RWPE2 (cell line): ENCODE measurements at regions not wholly inside any gene's neighbourhood (a gene's known extent, or its start where the extent isn't known, plus 50 kb on each side); places are given as distances from the start of the nearest gene placed in this dataset.
"Not testable (repeated sequence)": the region's sequence is repeated elsewhere in the genome, so short reads cannot be mapped to it uniquely, and the experiment has no call there.

Experiments
- ATAC-seq: fragments of 200-7000 bp; cut with Tn5 transposase; 3 replicates; pipeline ENCODE4 v1.9.1; 2021; ENCODE audit warnings: low read depth
- DNase-seq: peaks from one replicate; pipeline ENCODE4 v3.0.0-alpha.2; 2020; ENCODE audit warnings: low spot score
- H3K27ac ChIP-seq: fragments of 450-650 bp; 2 replicates; pipeline ENCODE4 v1.5.1; 2017; ENCODE audit warnings: mild to moderate bottlenecking; ENCODE audit not compliant: poor library complexity, severe bottlenecking
- H3K27me3 ChIP-seq: fragments of 250-450 bp; sonication (Bioruptor Pico); 2 replicates; pipeline ENCODE4 v1.5.1; 2021; ENCODE audit warnings: mild to moderate bottlenecking, moderate library complexity; ENCODE audit not compliant: insufficient read depth, poor library complexity, severe bottlenecking
- H3K36me3 ChIP-seq: fragments of 250-450 bp; sonication (Bioruptor Pico); 2 replicates; pipeline ENCODE4 v1.5.1; 2020; ENCODE audit warnings: low read depth, mild to moderate bottlenecking, moderate library complexity
- H3K4me1 ChIP-seq: fragments of 250-450 bp; sonication (Bioruptor Pico); 2 replicates; pipeline ENCODE4 v1.5.1; 2021; ENCODE audit warnings: mild to moderate bottlenecking, moderate library complexity; ENCODE audit not compliant: insufficient read depth, poor library complexity, severe bottlenecking
- H3K4me3 ChIP-seq: fragments of 250-450 bp; sonication (Bioruptor Pico); 2 replicates; pipeline ENCODE4 v1.5.1; 2021; ENCODE audit warnings: mild to moderate bottlenecking, moderate library complexity; ENCODE audit not compliant: severe bottlenecking
- H3K9me3 ChIP-seq: fragments of 250-450 bp; sonication (Bioruptor Pico); 2 replicates; pipeline ENCODE4 v1.5.1; 2021; ENCODE audit warnings: mild to moderate bottlenecking, moderate library complexity; ENCODE audit not compliant: severe bottlenecking
- CTCF ChIP-seq: fragments of 450-650 bp; IDR thresholded peaks from one replicate; pipeline ENCODE4 v1.5.1; 2017; ENCODE audit warnings: mild to moderate bottlenecking, moderate library complexity; ENCODE audit not compliant: poor library complexity, severe bottlenecking

GRCh38 chr9:29397148-29397547 is 1823.9 kb upstream of the C9orf72 start:
- peak; percentile 50; the same call in 1 of the 3 replicates for ATAC-seq
- H3K4me1 ChIP-seq = peaks cover 4% of the 10 kb centered on the region
- no peak for TF ChIP-seq CTCF
- no peaks in the 10 kb centered on the region for H3K27me3 ChIP-seq
- no peaks in the 10 kb centered on the region for H3K36me3 ChIP-seq
- no peaks in the 10 kb centered on the region for H3K9me3 ChIP-seq
- no peak overlapping the region for H3K4me3 ChIP-seq
- DNase-seq = no peak
- H3K27ac ChIP-seq = no peak overlapping the region

GRCh38 chr9:29416204-29416603 is 1842.9 kb upstream of the C9orf72 start:
- no peak for ATAC-seq
- TF ChIP-seq CTCF = no peak
- Histone ChIP-seq H3K4me1 (no peaks in the 10 kb centered on the region), H3K27me3 (no peaks in the 10 kb centered on the region), H3K36me3 (no peaks in the 10 kb centered on the region), H3K9me3 (no peaks in the 10 kb centered on the region), H3K27ac (no peak overlapping the region), H3K4me3 (no peak overlapping the region)
- no peak for DNase-seq

- no peak overlapping the region for H3K27ac ChIP-seq
- H3K4me1 ChIP-seq = no peaks in the 10 kb centered on the region
- TF ChIP-seq CTCF = no peak
- no peak for DNase-seq
- H3K36me3 ChIP-seq = no peaks in the 10 kb centered on the region
- H3K4me3 ChIP-seq = no peak overlapping the region
- no peaks in the 10 kb centered on the region for H3K27me3 ChIP-seq
- no peak for ATAC-seq
- no peaks in the 10 kb centered on the region for H3K9me3 ChIP-seq
These were observed 1849.2 kb upstream of the C9orf72 start for GRCh38 chr9:29422438-29422837.

- Histone ChIP-seq H3K9me3 (no peaks in the 10 kb centered on the region), H3K27me3 (no peaks in the 10 kb centered on the region), H3K27ac (no peak overlapping the region), H3K4me3 (no peak overlapping the region), H3K4me1 (no peaks in the 10 kb centered on the region), H3K36me3 (no peaks in the 10 kb centered on the region)
- no peak for TF ChIP-seq CTCF
- DNase-seq (no peak), ATAC-seq (no peak)
These were observed 1858.9 kb upstream of the C9orf72 start for GRCh38 chr9:29432191-29432590.

GRCh38 chr9:29432656-29433055 is 1859.4 kb upstream of the C9orf72 start:
- ATAC-seq = not testable (repeated sequence)

More at GRCh38 chr9:29432656-29433055, 1859.4 kb upstream of the C9orf72 start:
- H3K4me1 ChIP-seq, H3K27me3 ChIP-seq, DNase-seq, H3K9me3 ChIP-seq, H3K4me3 ChIP-seq, H3K27ac ChIP-seq, H3K36me3 ChIP-seq: not testable (repeated sequence)
